ENCODE measurements at regions not wholly inside any gene's neighbourhood (a gene's known extent, or its start where the extent isn't known, plus 50 kb on each side); places are given as distances from the start of the nearest gene placed in this dataset.
"Not testable (repeated sequence)": the region's sequence is repeated elsewhere in the genome, so short reads cannot be mapped to it uniquely, and the experiment has no call there.

- TF ChIP-seq CTCF (IDR thresholded peaks at IDR 0.05; ENCODE audit: insufficient read depth, low read length, severe bottlenecking), result no peak
- FAIRE-seq, result no peak
- H3K36me3 ChIP-seq (ENCODE audit: control insufficient read depth, insufficient read depth, low read length), result no peaks in the 10 kb centered on the region
Observed at GRCh38 chr13:63274772-63275171, 1859.1 kb upstream of the PCDH20 start.

GRCh38 chr13:63249411-63250187 lies 1834.0 kb upstream of the PCDH20 start:
- FAIRE-seq, result no peak
- Histone ChIP-seq H3K36me3 (ENCODE audit: control insufficient read depth, insufficient read depth, low read length) (no peaks in the 10 kb centered on the region), H3K4me3 (ENCODE audit: low read depth, low read length) (no peak overlapping the region), H3K27me3 (ENCODE audit: control insufficient read depth, insufficient read depth, low read length) (no peaks in the 10 kb centered on the region)
- no peak for DNase-seq (ENCODE audit: low read depth)
- no peak for TF ChIP-seq CTCF (IDR thresholded peaks at IDR 0.05; ENCODE audit: insufficient read depth, low read length, severe bottlenecking)

More at GRCh38 chr13:63274772-63275171, 1859.1 kb upstream of the PCDH20 start:
- no peak for DNase-seq (ENCODE audit: low read depth)
- Histone ChIP-seq H3K4me3 (ENCODE audit: low read depth, low read length) (no peak overlapping the region), H3K27me3 (ENCODE audit: control insufficient read depth, insufficient read depth, low read length) (no peaks in the 10 kb centered on the region)

GRCh38 chr13:63236667-63237396 lies 1821.2 kb upstream of the PCDH20 start:
- not testable (repeated sequence) for H3K27me3 ChIP-seq (ENCODE audit: control insufficient read depth, insufficient read depth, low read length); H3K4me3 ChIP-seq (ENCODE audit: low read depth, low read length); FAIRE-seq; H3K36me3 ChIP-seq (ENCODE audit: control insufficient read depth, insufficient read depth, low read length); DNase-seq (ENCODE audit: low read depth)

- not testable (repeated sequence) for FAIRE-seq; H3K36me3 ChIP-seq (ENCODE audit: control insufficient read depth, insufficient read depth, low read length); H3K4me3 ChIP-seq (ENCODE audit: low read depth, low read length); DNase-seq (ENCODE audit: low read depth); H3K27me3 ChIP-seq (ENCODE audit: control insufficient read depth, insufficient read depth, low read length)
Observed at GRCh38 chr13:63218596-63218995, 1802.9 kb upstream of the PCDH20 start.

- no peak overlapping the region for H3K4me3 ChIP-seq (ENCODE audit: low read depth, low read length)
- DNase-seq (ENCODE audit: low read depth) (no peak), FAIRE-seq (no peak)
- TF ChIP-seq CTCF (IDR thresholded peaks at IDR 0.05; ENCODE audit: insufficient read depth, low read length, severe bottlenecking), result no peak
- H3K36me3 ChIP-seq (ENCODE audit: control insufficient read depth, insufficient read depth, low read length), result no peaks in the 10 kb centered on the region
- no peaks in the 10 kb centered on the region for H3K27me3 ChIP-seq (ENCODE audit: control insufficient read depth, insufficient read depth, low read length)
Observed at GRCh38 chr13:63209330-63210017, 1793.8 kb upstream of the PCDH20 start.

GRCh38 chr13:63208826-63209225 lies 1793.2 kb upstream of the PCDH20 start:
- no peak for FAIRE-seq

More at GRCh38 chr13:63208826-63209225, 1793.2 kb upstream of the PCDH20 start:
- H3K4me3 ChIP-seq (ENCODE audit: low read depth, low read length), result no peak overlapping the region
- no peaks in the 10 kb centered on the region for H3K36me3 ChIP-seq (ENCODE audit: control insufficient read depth, insufficient read depth, low read length)
- no peak for DNase-seq (ENCODE audit: low read depth)
- H3K27me3 ChIP-seq (ENCODE audit: control insufficient read depth, insufficient read depth, low read length), result no peaks in the 10 kb centered on the region
- no peak for TF ChIP-seq CTCF (IDR thresholded peaks at IDR 0.05; ENCODE audit: insufficient read depth, low read length, severe bottlenecking)
